LNCAP (cell line): ENCODE measurements at regions not wholly inside any gene's neighbourhood (a gene's known extent, or its start where the extent isn't known, plus 50 kb on each side); places are given as distances from the start of the nearest gene placed in this dataset.

Experiments used
- CTCF ChIP-seq: fragments of 450-650 bp; IDR thresholded peaks from 2 replicates; pipeline ENCODE4 v1.5.1; 2017; ENCODE audit warnings: mild to moderate bottlenecking

GRCh38 chr4:181737744-181738143, 505.5 kb upstream of the TENM3 start:
- TF ChIP-seq CTCF = no peak

GRCh38 chr4:181739031-181739430, 504.2 kb upstream of the TENM3 start:
- no peak for TF ChIP-seq CTCF

GRCh38 chr4:181741513-181741912, 501.7 kb upstream of the TENM3 start:
- TF ChIP-seq CTCF = no peak

- TF ChIP-seq CTCF = no peak
Observed at GRCh38 chr4:181745933-181746625, 497.1 kb upstream of the TENM3 start.

- TF ChIP-seq CTCF = no peak
Observed at GRCh38 chr4:181748581-181748980, 494.6 kb upstream of the TENM3 start.

GRCh38 chr4:181752516-181752915, 490.7 kb upstream of the TENM3 start:
- no peak for TF ChIP-seq CTCF

- no peak for TF ChIP-seq CTCF
Observed at GRCh38 chr4:181753207-181753606, 490.0 kb upstream of the TENM3 start.

- TF ChIP-seq CTCF = no peak
Observed at GRCh38 chr4:181755846-181756245, 487.4 kb upstream of the TENM3 start.
